GM23248 (cell line): ENCODE measurements at regions not wholly inside any gene's neighbourhood (a gene's known extent, or its start where the extent isn't known, plus 50 kb on each side); places are given as distances from the start of the nearest gene placed in this dataset.

Experiments
- DNase-seq: peaks from one replicate; pipeline ENCODE4 v3.0.0-alpha.2; 2015
- H2AFZ ChIP-seq: fragments of 200-600 bp; sonication (generic); 2 replicates; pipeline ENCODE4 v1.6.1; 2016; ENCODE audit warnings: antibody characterized with exemption
- H3F3A ChIP-seq: fragments of 200-600 bp; sonication (generic); 2 replicates; pipeline ENCODE4 v1.6.1; 2016; ENCODE audit warnings: mild to moderate bottlenecking, antibody characterized with exemption, mixed run types; ENCODE audit not compliant: insufficient read depth
- H3K27ac ChIP-seq: fragments of 200-600 bp; sonication (generic); 2 replicates; pipeline ENCODE4 v1.5.1; 2016; ENCODE audit warnings: mild to moderate bottlenecking
- H3K27me3 ChIP-seq: fragments of 200-600 bp; sonication (generic); replicated peaks from 2 replicates; pipeline ENCODE4 v1.6.1; 2016; ENCODE audit warnings: mild to moderate bottlenecking; ENCODE audit not compliant: insufficient read depth
- H3K36me3 ChIP-seq: fragments of 200-600 bp; sonication (generic); 2 replicates; pipeline ENCODE4 v1.6.1; 2016; ENCODE audit warnings: low read depth, mild to moderate bottlenecking
- H3K4me1 ChIP-seq: fragments of 200-600 bp; sonication (generic); 2 replicates; pipeline ENCODE4 v1.6.1; 2016; ENCODE audit warnings: mild to moderate bottlenecking; ENCODE audit not compliant: insufficient read depth
- H3K4me2 ChIP-seq: fragments of 200-600 bp; sonication (generic); one replicate; pipeline ENCODE4 v1.6.1; 2016; ENCODE audit warnings: mild to moderate bottlenecking; ENCODE audit not compliant: unreplicated experiment
- H3K4me3 ChIP-seq: fragments of 200-600 bp; sonication (generic); 2 replicates; pipeline ENCODE4 v1.5.1; 2016; ENCODE audit warnings: mild to moderate bottlenecking
- H3K79me2 ChIP-seq: fragments of 200-600 bp; sonication (generic); 2 replicates; pipeline ENCODE4 v1.6.1; 2016; ENCODE audit warnings: mild to moderate bottlenecking; ENCODE audit not compliant: insufficient read depth
- H3K9ac ChIP-seq: fragments of 200-600 bp; sonication (generic); 2 replicates; pipeline ENCODE4 v1.6.1; 2016; ENCODE audit warnings: mild to moderate bottlenecking
- H3K9me2 ChIP-seq: fragments of 200-600 bp; sonication (generic); 2 replicates; pipeline ENCODE4 v1.6.1; 2016; ENCODE audit warnings: mixed run types, mild to moderate bottlenecking, moderate library complexity; ENCODE audit not compliant: insufficient read depth
- H3K9me3 ChIP-seq: fragments of 200-600 bp; sonication (generic); one replicate; pipeline ENCODE4 v1.6.1; 2017; ENCODE audit warnings: low read depth
- H4K20me1 ChIP-seq: fragments of 200-600 bp; sonication (generic); 2 replicates; pipeline ENCODE4 v1.6.0; 2016; ENCODE audit not compliant: insufficient read depth
- EZH2 ChIP-seq: fragments of 200-600 bp; sonication (generic); IDR thresholded peaks from 2 replicates; pipeline ENCODE4 v1.6.1; 2018; ENCODE audit warnings: antibody characterized with exemption, mild to moderate bottlenecking; ENCODE audit not compliant: insufficient read depth, poor library complexity, severe bottlenecking
- EZH2phosphoT487 ChIP-seq: fragments of 200-600 bp; sonication (generic); IDR thresholded peaks from 2 replicates; pipeline ENCODE4 v1.6.1; 2018; ENCODE audit warnings: antibody characterized with exemption, moderate library complexity, mild to moderate bottlenecking, low read depth; ENCODE audit not compliant: insufficient read depth
- WGBS, 2 experiments: methylation state at CpG; one replicate each; pipeline ENCODE4 v1.1.6; 2015 to 2017; ENCODE audit warnings: low lambda C conversion rate in 2 of 2, low coverage in 1 of 2; ENCODE audit errors: missing lambda C conversion rate in 2 of 2; 5-methylcytosine and 5-hydroxymethylcytosine counted together
- in situ Hi-C: fragments of 300-500 bp; cut with MboI; formaldehyde crosslinking; loops from 2 replicates; pipeline ENCODE4 v1.15.0; 2020

GRCh38 chr7:131194070-131194865 is 133.4 kb upstream of the MKLN1 start:
- no peak overlapping the region for H3K4me3 ChIP-seq
- H3F3A ChIP-seq: peaks cover 24% of the 10 kb centered on the region
- no peak overlapping the region for H2AFZ ChIP-seq
- H3K4me1 ChIP-seq: peaks cover 27% of the 10 kb centered on the region
- H4K20me1 ChIP-seq: no peaks in the 10 kb centered on the region
- H3K9me2 ChIP-seq: no peaks in the 10 kb centered on the region
- H3K9me3 ChIP-seq: no peaks in the 10 kb centered on the region
- TF ChIP-seq EZH2phosphoT487: no peak
- TF ChIP-seq EZH2: no peak
- no peaks in the 10 kb centered on the region for H3K36me3 ChIP-seq
- H3K4me2 ChIP-seq: no peak overlapping the region
- in situ Hi-C loops: no loop called here
- no peak for DNase-seq
- 82 to 90% methylated on average over 7 of the region's 7 CpGs for WGBS, 2 experiments
- H3K79me2 ChIP-seq: no peaks in the 10 kb centered on the region; the same call in 1 of the 2 replicates
- no peak overlapping the region for H3K27ac ChIP-seq
- no peak overlapping the region for H3K9ac ChIP-seq
- H3K27me3 ChIP-seq: no peaks in the 10 kb centered on the region

GRCh38 chr7:131196803-131197202 is 130.9 kb upstream of the MKLN1 start:
- Histone ChIP-seq H3K4me1 (peaks cover 7% of the 10 kb centered on the region), H3K9me2 (no peaks in the 10 kb centered on the region), H3K27ac (no peak overlapping the region), H3K27me3 (no peaks in the 10 kb centered on the region), H3K4me2 (no peak overlapping the region), H3K36me3 (no peaks in the 10 kb centered on the region), H3K4me3 (no peak overlapping the region), H3F3A (peaks cover 12% of the 10 kb centered on the region; the same call in 1 of the 2 replicates), H3K79me2 (no peaks in the 10 kb centered on the region), H3K9me3 (no peaks in the 10 kb centered on the region), H3K9ac (no peak overlapping the region), H4K20me1 (no peaks in the 10 kb centered on the region), H2AFZ (no peak overlapping the region)
- no peak for TF ChIP-seq EZH2phosphoT487
- no peak for TF ChIP-seq EZH2
- DNase-seq: peak; percentile 42
- WGBS, 2 experiments: 41% methylated on average over 4 of the region's 4 CpGs
- in situ Hi-C loops: no loop called here

- H3K4me1 ChIP-seq: peaks cover 9% of the 10 kb centered on the region
- no peaks in the 10 kb centered on the region for H4K20me1 ChIP-seq
- WGBS, 2 experiments: 52 to 68% methylated on average over 4 of the region's 4 CpGs
- no peak overlapping the region for H3K4me2 ChIP-seq
- H2AFZ ChIP-seq: no peak overlapping the region
- no peaks in the 10 kb centered on the region for H3K9me2 ChIP-seq
- TF ChIP-seq EZH2 (no peak), EZH2phosphoT487 (peak; percentile 90)
- H3K27ac ChIP-seq: peak overlapping the region; percentile 56
- H3F3A ChIP-seq: peaks cover 12% of the 10 kb centered on the region; the same call in 1 of the 2 replicates
- H3K9ac ChIP-seq: 0 out of 2 replicates have a peak overlapping the region, but pooled peaks have one; percentile 11
- H3K36me3 ChIP-seq: no peaks in the 10 kb centered on the region
- H3K79me2 ChIP-seq: no peaks in the 10 kb centered on the region
- H3K27me3 ChIP-seq: no peaks in the 10 kb centered on the region
- H3K9me3 ChIP-seq: no peaks in the 10 kb centered on the region
- in situ Hi-C loops: no loop called here
- peak; percentile 80 for DNase-seq
- H3K4me3 ChIP-seq: no peak overlapping the region
Measured at GRCh38 chr7:131197920-131198615, 129.6 kb upstream of the MKLN1 start.

GRCh38 chr7:131202451-131202850 is 125.2 kb upstream of the MKLN1 start:
- no peak for DNase-seq
- Histone ChIP-seq H3K27ac (no peak overlapping the region), H4K20me1 (no peaks in the 10 kb centered on the region), H3K27me3 (no peaks in the 10 kb centered on the region), H3K9me3 (no peaks in the 10 kb centered on the region), H3K4me3 (no peak overlapping the region), H3K4me1 (peaks cover 14% of the 10 kb centered on the region), H3K4me2 (no peak overlapping the region), H3K36me3 (no peaks in the 10 kb centered on the region), H3K9me2 (no peaks in the 10 kb centered on the region), H2AFZ (no peak overlapping the region), H3K9ac (no peak overlapping the region), H3F3A (peaks cover 11% of the 10 kb centered on the region; the same call in 1 of the 2 replicates), H3K79me2 (no peaks in the 10 kb centered on the region)
- 85 to 88% methylated on average over 5 of the region's 5 CpGs for WGBS, 2 experiments
- in situ Hi-C loops: no loop called here
- no peak for TF ChIP-seq EZH2
- no peak for TF ChIP-seq EZH2phosphoT487
